ENCODE measurements at regions not wholly inside any gene's neighbourhood (a gene's known extent, or its start where the extent isn't known, plus 50 kb on each side); places are given as distances from the start of the nearest gene placed in this dataset.

DNA sequence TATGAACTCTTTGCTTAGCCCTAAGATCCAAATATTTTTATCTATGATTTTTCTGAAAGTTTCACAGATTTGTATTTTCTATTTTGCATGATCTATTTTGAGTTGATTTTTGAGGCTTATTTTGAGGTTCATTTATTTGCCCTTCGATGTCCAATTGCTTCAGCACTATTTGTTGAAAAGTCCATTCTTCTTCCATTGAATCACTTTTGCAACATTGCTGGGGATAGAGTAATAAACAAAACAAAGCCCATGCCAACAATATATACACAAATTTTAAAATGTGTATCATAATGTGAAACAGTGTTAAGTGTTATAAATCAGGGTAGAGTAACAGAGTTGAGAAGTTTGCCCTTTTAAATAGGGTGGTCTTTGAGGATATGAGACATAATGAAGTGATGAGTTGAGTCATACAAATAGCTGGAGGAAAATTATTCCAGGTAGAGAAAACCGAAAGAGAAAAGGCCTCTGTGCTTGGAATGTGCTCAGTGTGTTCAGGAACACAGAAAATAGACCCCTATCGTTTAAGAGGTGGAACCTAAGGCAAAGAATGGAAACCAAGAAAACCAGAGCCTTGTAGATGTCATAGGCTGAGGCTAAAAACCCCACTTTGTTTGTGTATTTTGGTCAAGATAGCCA is 172.7 kb upstream of the NR5A2 start:
- TF ChIP-seq, protein P1, sequence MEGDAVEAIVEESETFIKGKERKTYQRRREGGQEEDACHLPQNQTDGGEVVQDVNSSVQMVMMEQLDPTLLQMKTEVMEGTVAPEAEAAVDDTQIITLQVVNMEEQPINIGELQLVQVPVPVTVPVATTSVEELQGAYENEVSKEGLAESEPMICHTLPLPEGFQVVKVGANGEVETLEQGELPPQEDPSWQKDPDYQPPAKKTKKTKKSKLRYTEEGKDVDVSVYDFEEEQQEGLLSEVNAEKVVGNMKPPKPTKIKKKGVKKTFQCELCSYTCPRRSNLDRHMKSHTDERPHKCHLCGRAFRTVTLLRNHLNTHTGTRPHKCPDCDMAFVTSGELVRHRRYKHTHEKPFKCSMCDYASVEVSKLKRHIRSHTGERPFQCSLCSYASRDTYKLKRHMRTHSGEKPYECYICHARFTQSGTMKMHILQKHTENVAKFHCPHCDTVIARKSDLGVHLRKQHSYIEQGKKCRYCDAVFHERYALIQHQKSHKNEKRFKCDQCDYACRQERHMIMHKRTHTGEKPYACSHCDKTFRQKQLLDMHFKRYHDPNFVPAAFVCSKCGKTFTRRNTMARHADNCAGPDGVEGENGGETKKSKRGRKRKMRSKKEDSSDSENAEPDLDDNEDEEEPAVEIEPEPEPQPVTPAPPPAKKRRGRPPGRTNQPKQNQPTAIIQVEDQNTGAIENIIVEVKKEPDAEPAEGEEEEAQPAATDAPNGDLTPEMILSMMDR (IDR thresholded peaks at IDR 0.05): no peak
- TF ChIP-seq POLR2A (IDR thresholded peaks at IDR 0.05): no peak
